ENCODE measurements at regions not wholly inside any gene's neighbourhood (a gene's known extent, or its start where the extent isn't known, plus 50 kb on each side); places are given as distances from the start of the nearest gene placed in this dataset.

GRCh38 chr16:55147396-55147795 is 176.6 kb upstream of the IRX6 start:
- H3K79me2 ChIP-seq (ENCODE audit: insufficient read depth, low read length) = no peaks in the 10 kb centered on the region
- TF ChIP-seq CTCF (IDR thresholded peaks at IDR 0.05; ENCODE audit: extremely low read depth, low read depth, low read length) = no peak
- no peak for DNase-seq (ENCODE audit: insufficient read length, low spot score, missing footprints)
- H3K4me2 ChIP-seq (ENCODE audit: insufficient read depth, low read length) = no peak overlapping the region
- H2AFZ ChIP-seq (ENCODE audit: low read length) = no peak overlapping the region
- no peak overlapping the region for H3K4me3 ChIP-seq (ENCODE audit: insufficient read depth, low read length)
- no peaks in the 10 kb centered on the region for H3K36me3 ChIP-seq (ENCODE audit: insufficient read depth, low read length)
- no peaks in the 10 kb centered on the region for H4K20me1 ChIP-seq (ENCODE audit: insufficient read depth, low read length)
- H3K9me3 ChIP-seq (ENCODE audit: low read depth, low read length) = no peaks in the 10 kb centered on the region
- H3K27ac ChIP-seq (ENCODE audit: low read depth, low read length) = no peak overlapping the region
- peaks cover 8% of the 10 kb centered on the region for H3K27me3 ChIP-seq (ENCODE audit: insufficient read depth, low read length)
- no peaks in the 10 kb centered on the region for H3K4me1 ChIP-seq (ENCODE audit: insufficient read depth, low read length)

GRCh38 chr16:55149622-55150021 is 174.4 kb upstream of the IRX6 start:
- Histone ChIP-seq H3K4me2 (ENCODE audit: insufficient read depth, low read length) (no peak overlapping the region), H3K4me1 (ENCODE audit: insufficient read depth, low read length) (no peaks in the 10 kb centered on the region), H3K79me2 (ENCODE audit: insufficient read depth, low read length) (no peaks in the 10 kb centered on the region), H3K36me3 (ENCODE audit: insufficient read depth, low read length) (no peaks in the 10 kb centered on the region), H3K9me3 (ENCODE audit: low read depth, low read length) (no peaks in the 10 kb centered on the region), H2AFZ (ENCODE audit: low read length) (no peak overlapping the region), H3K27me3 (ENCODE audit: insufficient read depth, low read length) (peaks cover 12% of the 10 kb centered on the region), H4K20me1 (ENCODE audit: insufficient read depth, low read length) (no peaks in the 10 kb centered on the region), H3K4me3 (ENCODE audit: insufficient read depth, low read length) (no peak overlapping the region), H3K27ac (ENCODE audit: low read depth, low read length) (no peak overlapping the region)
- DNase-seq (ENCODE audit: insufficient read length, low spot score, missing footprints) = no peak
- TF ChIP-seq CTCF (IDR thresholded peaks at IDR 0.05; ENCODE audit: extremely low read depth, low read depth, low read length) = no peak

GRCh38 chr16:55151561-55152305 is 172.3 kb upstream of the IRX6 start:
- H3K4me2 ChIP-seq (ENCODE audit: insufficient read depth, low read length) = no peak overlapping the region
- no peaks in the 10 kb centered on the region for H3K4me1 ChIP-seq (ENCODE audit: insufficient read depth, low read length)
- no peak for TF ChIP-seq CTCF (IDR thresholded peaks at IDR 0.05; ENCODE audit: extremely low read depth, low read depth, low read length)
- peaks cover 13% of the 10 kb centered on the region for H3K27me3 ChIP-seq (ENCODE audit: insufficient read depth, low read length)
- H3K27ac ChIP-seq (ENCODE audit: low read depth, low read length) = no peak overlapping the region
- no peak overlapping the region for H2AFZ ChIP-seq (ENCODE audit: low read length)
- H3K79me2 ChIP-seq (ENCODE audit: insufficient read depth, low read length) = no peaks in the 10 kb centered on the region
- no peaks in the 10 kb centered on the region for H3K36me3 ChIP-seq (ENCODE audit: insufficient read depth, low read length)
- no peak overlapping the region for H3K4me3 ChIP-seq (ENCODE audit: insufficient read depth, low read length)
- no peaks in the 10 kb centered on the region for H3K9me3 ChIP-seq (ENCODE audit: low read depth, low read length)
- no peaks in the 10 kb centered on the region for H4K20me1 ChIP-seq (ENCODE audit: insufficient read depth, low read length)
- no peak for DNase-seq (ENCODE audit: insufficient read length, low spot score, missing footprints)

- DNase-seq (ENCODE audit: insufficient read length, low spot score, missing footprints) = no peak
- no peak overlapping the region for H3K4me2 ChIP-seq (ENCODE audit: insufficient read depth, low read length)
- no peak overlapping the region for H2AFZ ChIP-seq (ENCODE audit: low read length)
- no peaks in the 10 kb centered on the region for H4K20me1 ChIP-seq (ENCODE audit: insufficient read depth, low read length)
- H3K9me3 ChIP-seq (ENCODE audit: low read depth, low read length) = no peaks in the 10 kb centered on the region
- H3K27ac ChIP-seq (ENCODE audit: low read depth, low read length) = no peak overlapping the region
- H3K4me1 ChIP-seq (ENCODE audit: insufficient read depth, low read length) = no peaks in the 10 kb centered on the region
- H3K79me2 ChIP-seq (ENCODE audit: insufficient read depth, low read length) = no peaks in the 10 kb centered on the region
- no peak overlapping the region for H3K4me3 ChIP-seq (ENCODE audit: insufficient read depth, low read length)
- H3K36me3 ChIP-seq (ENCODE audit: insufficient read depth, low read length) = no peaks in the 10 kb centered on the region
- no peak for TF ChIP-seq CTCF (IDR thresholded peaks at IDR 0.05; ENCODE audit: extremely low read depth, low read depth, low read length)
- H3K27me3 ChIP-seq (ENCODE audit: insufficient read depth, low read length) = peaks cover 13% of the 10 kb centered on the region
Measured at GRCh38 chr16:55152875-55153390, 171.1 kb upstream of the IRX6 start.
